A549 (cell line): ENCODE measurements at regions not wholly inside any gene's neighbourhood (a gene's known extent, or its start where the extent isn't known, plus 50 kb on each side); places are given as distances from the start of the nearest gene placed in this dataset.

Source experiments
- ATAC-seq, 2 experiments: fragments of 200-7000 bp in 1 of 2; fragments of >200 bp in 1 of 2; cut with Nextera tagmentation in 1 of 2; cut with Tn5 transposase in 1 of 2; 3 replicates each; pipeline versions ENCODE4 v1.8.0 to v1.9.1; 2018 to 2020; ENCODE audit warnings: mild to moderate bottlenecking in 1 of 2, moderate library complexity in 1 of 2
- CTCF ChIA-PET: fragments of 300-600 bp; sonication (Branson Sonifier 250); formaldehyde crosslinking; extraction: SDS; loops from one replicate; lab custom pipeline; 2021; ENCODE audit warnings: antibody characterized with exemption, inconsistent platforms; lab: Yijun Ruan, JAX
- POLR2A ChIA-PET: fragments of 350-600 bp; formaldehyde crosslinking; extraction: SDS; loops from one replicate; lab custom pipeline; 2021; ENCODE audit warnings: antibody characterized with exemption, inconsistent platforms; lab: Yijun Ruan, JAX
- DNase-seq, 2 experiments: peaks; one replicate each; pipeline versions ENCODE4 v3.0.0 to v3.0.0-alpha.2; 2011 to 2016; ENCODE audit warnings: low read depth in 1 of 2, low spot score in 1 of 2
- FAIRE-seq: peaks from 2 replicates; lab custom pipeline; 2011; peaks lifted over from hg19 to GRCh38; lab: Jason Lieb, UNC
- H3K27ac ChIP-seq, 2 experiments: fragments of >200 bp; sonication (Bioruptor Twin); formaldehyde crosslinking; 3 replicates each; pipeline ENCODE4 v1.5.1; 2016 to 2017
- H3K4me1 ChIP-seq: fragments of >200 bp; sonication (Bioruptor Twin); formaldehyde crosslinking; 3 replicates; pipeline ENCODE4 v1.6.1; 2016
- H3K4me2 ChIP-seq: fragments of >200 bp; sonication (Bioruptor Twin); formaldehyde crosslinking; 3 replicates; pipeline ENCODE4 v1.6.1; 2016
- H3K4me3 ChIP-seq: fragments of >200 bp; sonication (Bioruptor Twin); formaldehyde crosslinking; 3 replicates; pipeline ENCODE4 v1.5.1; 2016
- H3K9me3 ChIP-seq: fragments of >200 bp; sonication (Bioruptor Twin); formaldehyde crosslinking; 3 replicates; pipeline ENCODE4 v1.6.1; 2016
- ELK1 ChIP-seq: fragments of 150-350 bp; IDR thresholded peaks from 2 replicates; pipeline ENCODE4 v1.6.1; 2014; ENCODE audit warnings: low read depth, mild to moderate bottlenecking, low read length
- ESRRA ChIP-seq: fragments of 150-350 bp; IDR thresholded peaks from 2 replicates; pipeline ENCODE4 v1.6.1; 2014; ENCODE audit warnings: mild to moderate bottlenecking, low read length, borderline replicate concordance
- FOXS1 ChIP-seq: fragments of 250-450 bp; sonication (Bioruptor Pico); IDR thresholded peaks from 2 replicates; pipeline ENCODE4 v1.5.0; 2020; ENCODE audit warnings: mild to moderate bottlenecking, moderate library complexity
- HEYL ChIP-seq: fragments of 250-450 bp; sonication (Bioruptor Pico); IDR thresholded peaks from 2 replicates; pipeline ENCODE4 v1.8.0; 2021; ENCODE audit warnings: mild to moderate bottlenecking, moderate library complexity
- HOXA7 ChIP-seq: fragments of 250-450 bp; sonication (Bioruptor Pico); IDR thresholded peaks from 2 replicates; pipeline ENCODE4 v1.5.0; 2020; ENCODE audit warnings: mild to moderate bottlenecking, moderate library complexity
- HOXB5 ChIP-seq: fragments of 250-450 bp; sonication (Bioruptor Pico); IDR thresholded peaks from 2 replicates; pipeline ENCODE4 v1.5.0; 2020; ENCODE audit warnings: mild to moderate bottlenecking, moderate library complexity
- JUN ChIP-seq, 2 experiments: fragments of >200 bp; sonication (Bioruptor Twin); formaldehyde crosslinking; IDR thresholded peaks; 2 replicates in 1 of 2; 3 replicates in 1 of 2; pipeline ENCODE4 v1.6.1; 2016 to 2017
- KDM1A ChIP-seq: fragments of 200-600 bp; sonication (generic); IDR thresholded peaks from 2 replicates; pipeline ENCODE4 v1.6.1; 2016; ENCODE audit warnings: low read depth, mild to moderate bottlenecking
- MAX ChIP-seq: IDR thresholded peaks from 2 replicates; pipeline ENCODE4 v1.6.1; 2012
- MYC ChIP-seq: IDR thresholded peaks from 2 replicates; pipeline ENCODE4 v1.6.1; 2012; ENCODE audit warnings: mild to moderate bottlenecking, inconsistent platforms, low read length, improper control_type of control experiment, borderline replicate concordance
- NFE2L2 ChIP-seq: fragments of 150-350 bp; conservative IDR thresholded peaks from 2 replicates; pipeline ENCODE4 v1.6.1; 2014; ENCODE audit warnings: low read length
- NR3C1 ChIP-seq: fragments of >200 bp; sonication (Bioruptor Twin); formaldehyde crosslinking; IDR thresholded peaks from 3 replicates; pipeline ENCODE4 v1.6.1; 2017
- PHF8 ChIP-seq: fragments of 200-600 bp; sonication (generic); IDR thresholded peaks from 2 replicates; pipeline ENCODE4 v1.6.1; 2016; ENCODE audit warnings: low read depth, mild to moderate bottlenecking, antibody characterized with exemption, moderate library complexity, borderline replicate concordance
- POLR2AphosphoS2 ChIP-seq: conservative IDR thresholded peaks from 2 replicates; pipeline ENCODE4 v1.6.1; 2012; ENCODE audit warnings: low read length, improper control_type of control experiment, inconsistent platforms
- REST ChIP-seq: fragments of 200-600 bp; sonication (generic); IDR thresholded peaks from 2 replicates; pipeline ENCODE4 v1.6.1; 2016; ENCODE audit warnings: antibody characterized with exemption, mild to moderate bottlenecking, moderate library complexity
- SMC3 ChIP-seq: fragments of >200 bp; sonication (Bioruptor Twin); formaldehyde crosslinking; IDR thresholded peaks from 3 replicates; pipeline ENCODE4 v1.6.1; 2018; ENCODE audit warnings: inconsistent platforms
- WGBS: methylation state at CpG from one replicate; pipeline ENCODE4 v1.1.6; 2017; ENCODE audit errors: missing lambda C conversion rate; 5-methylcytosine and 5-hydroxymethylcytosine counted together
- TF ChIP-seq, protein P1 (sequence below): fragments of 450-650 bp; IDR thresholded peaks from 2 replicates; pipeline ENCODE4 v1.6.1; 2014; ENCODE audit warnings: antibody characterized with exemption
- TF ChIP-seq, protein P2 (sequence below): fragments of 250-450 bp; sonication (Bioruptor Pico); IDR thresholded peaks from 2 replicates; pipeline ENCODE4 v1.5.0; 2021; ENCODE audit warnings: mild to moderate bottlenecking, moderate library complexity, borderline replicate concordance

DNA sequence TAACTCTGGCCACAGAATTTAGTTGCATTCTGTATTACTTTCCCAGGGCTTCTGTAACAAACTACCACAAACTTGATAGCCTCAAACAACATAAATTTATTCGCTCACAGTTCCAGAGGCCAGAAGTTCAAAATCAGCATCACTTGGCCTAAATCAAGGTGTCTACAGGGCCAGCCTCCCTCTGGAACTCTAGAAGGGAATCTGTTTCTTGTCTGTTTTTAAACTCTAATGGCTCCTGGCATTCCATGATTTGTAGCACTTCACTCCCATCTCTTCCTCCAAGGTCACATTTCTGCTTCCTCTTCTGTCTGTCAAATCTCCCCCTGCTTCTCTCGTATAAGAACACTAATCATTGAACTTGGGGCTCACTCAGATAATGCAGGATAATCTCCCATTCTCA lies 151.9 kb upstream of the ARPP21 start:
- DNase-seq (no peak), ATAC-seq (no peak), FAIRE-seq (no peak)
- H3K4me2 ChIP-seq, result no peak overlapping the region
- WGBS, result 45% methylated on average over 2 of the region's 2 CpGs
- H3K4me1 ChIP-seq, result no peaks in the 10 kb centered on the region
- no peak for TF ChIP-seq SMC3
- no peak for TF ChIP-seq ESRRA
- TF ChIP-seq KDM1A, result no peak
- no peak for TF ChIP-seq MYC
- TF ChIP-seq HEYL (CRISPR knock-in tag), result no peak
- no peak for TF ChIP-seq JUN (IDR thresholded peaks at IDR 0.05)
- no peak for TF ChIP-seq PHF8
- TF ChIP-seq REST, result no peak
- TF ChIP-seq HOXA7 (CRISPR knock-in tag), result no peak
- TF ChIP-seq NFE2L2, result no peak
- TF ChIP-seq FOXS1 (CRISPR knock-in tag), result no peak
- no peak for TF ChIP-seq ELK1
- POLR2A ChIA-PET, result no interaction called here
- H3K4me3 ChIP-seq, result no peak overlapping the region
- H3K27ac ChIP-seq, result no peak overlapping the region
- no peaks in the 10 kb centered on the region for H3K9me3 ChIP-seq
- CTCF ChIA-PET, result no interaction called here

- Histone ChIP-seq H3K27ac (no peak overlapping the region), H3K4me3 (no peak overlapping the region), H3K9me3 (no peaks in the 10 kb centered on the region), H3K4me2 (no peak overlapping the region), H3K4me1 (no peaks in the 10 kb centered on the region)
- FAIRE-seq, result no peak
- ChIA-PET CTCF (no interaction called here), POLR2A (no interaction called here)
- ATAC-seq, result no peak
- TF ChIP-seq HOXB5 (no peak), MAX (no peak), NR3C1 (no peak), SMC3 (no peak), POLR2AphosphoS2 (no peak), JUN (IDR thresholded peaks at IDR 0.05) (no peak), ESRRA (no peak)
- TF ChIP-seq, protein P1, sequence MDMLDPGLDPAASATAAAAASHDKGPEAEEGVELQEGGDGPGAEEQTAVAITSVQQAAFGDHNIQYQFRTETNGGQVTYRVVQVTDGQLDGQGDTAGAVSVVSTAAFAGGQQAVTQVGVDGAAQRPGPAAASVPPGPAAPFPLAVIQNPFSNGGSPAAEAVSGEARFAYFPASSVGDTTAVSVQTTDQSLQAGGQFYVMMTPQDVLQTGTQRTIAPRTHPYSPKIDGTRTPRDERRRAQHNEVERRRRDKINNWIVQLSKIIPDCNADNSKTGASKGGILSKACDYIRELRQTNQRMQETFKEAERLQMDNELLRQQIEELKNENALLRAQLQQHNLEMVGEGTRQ, result no peak
- TF ChIP-seq, protein P2, sequence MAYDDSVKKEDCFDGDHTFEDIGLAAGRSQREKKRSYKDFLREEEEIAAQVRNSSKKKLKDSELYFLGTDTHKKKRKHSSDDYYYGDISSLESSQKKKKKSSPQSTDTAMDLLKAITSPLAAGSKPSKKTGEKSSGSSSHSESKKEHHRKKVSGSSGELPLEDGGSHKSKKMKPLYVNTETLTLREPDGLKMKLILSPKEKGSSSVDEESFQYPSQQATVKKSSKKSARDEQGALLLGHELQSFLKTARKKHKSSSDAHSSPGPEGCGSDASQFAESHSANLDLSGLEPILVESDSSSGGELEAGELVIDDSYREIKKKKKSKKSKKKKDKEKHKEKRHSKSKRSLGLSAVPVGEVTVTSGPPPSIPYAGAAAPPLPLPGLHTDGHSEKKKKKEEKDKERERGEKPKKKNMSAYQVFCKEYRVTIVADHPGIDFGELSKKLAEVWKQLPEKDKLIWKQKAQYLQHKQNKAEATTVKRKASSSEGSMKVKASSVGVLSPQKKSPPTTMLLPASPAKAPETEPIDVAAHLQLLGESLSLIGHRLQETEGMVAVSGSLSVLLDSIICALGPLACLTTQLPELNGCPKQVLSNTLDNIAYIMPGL (CRISPR knock-in tag), result no peak
- 48% methylated on average over 1 of the region's 1 CpG for WGBS
- DNase-seq, result no peak
Measured at GRCh38 chr3:35488526-35488925, 150.8 kb upstream of the ARPP21 start.
